NCI-H1092 (cell line): ENCODE measurements at regions not wholly inside any gene's neighbourhood (a gene's known extent, or its start where the extent isn't known, plus 50 kb on each side); places are given as distances from the start of the nearest gene placed in this dataset.

Experiments used
- DNase-seq: peaks from one replicate; lab custom pipeline; 2025; lab: John Stamatoyannopoulos, UW

- DNase-seq = no peak
Measured at GRCh38 chr3:182683858-182684257, 109.4 kb upstream of the ATP11B start.

DNA sequence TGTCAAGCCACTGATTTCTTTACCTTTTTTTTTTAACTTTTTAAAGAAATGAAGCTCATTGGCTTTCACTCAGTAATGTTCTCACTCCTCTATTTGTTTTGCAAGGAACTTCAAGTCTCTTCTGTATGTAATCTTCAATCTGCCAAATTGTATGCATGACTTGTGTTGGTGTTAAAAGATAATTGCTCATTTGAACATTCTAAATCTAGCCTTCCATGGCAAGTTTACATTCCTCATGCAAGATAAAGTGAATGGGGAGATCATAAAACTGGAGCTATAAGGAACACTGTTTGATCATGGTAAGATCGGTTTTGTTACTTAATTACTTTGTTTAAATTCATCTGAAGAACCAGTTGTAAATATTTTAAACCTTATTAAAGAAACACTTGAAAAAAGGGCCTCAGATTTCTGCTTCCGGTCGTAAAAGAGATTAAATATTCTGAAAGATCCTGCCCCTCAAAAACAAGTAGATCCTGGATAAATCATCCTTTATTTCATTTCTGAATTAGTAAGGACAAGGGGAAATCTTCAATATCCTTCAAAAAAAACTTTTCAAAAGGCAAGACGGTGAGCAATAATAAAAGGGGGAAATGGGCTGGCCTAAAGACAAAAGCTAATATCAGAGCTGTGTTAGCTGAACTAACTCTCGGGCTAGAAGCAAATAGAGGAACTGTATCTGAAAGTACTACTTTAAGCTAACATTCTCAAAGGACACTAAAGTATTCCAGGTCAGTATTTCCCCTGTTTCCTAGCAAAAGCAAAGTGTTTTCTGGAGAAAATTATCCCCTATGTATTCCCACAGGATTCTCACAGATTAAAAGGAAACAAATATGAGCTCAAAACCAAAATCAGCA, 107.0 kb upstream of the ATP11B start:
- no peak for DNase-seq

DNA sequence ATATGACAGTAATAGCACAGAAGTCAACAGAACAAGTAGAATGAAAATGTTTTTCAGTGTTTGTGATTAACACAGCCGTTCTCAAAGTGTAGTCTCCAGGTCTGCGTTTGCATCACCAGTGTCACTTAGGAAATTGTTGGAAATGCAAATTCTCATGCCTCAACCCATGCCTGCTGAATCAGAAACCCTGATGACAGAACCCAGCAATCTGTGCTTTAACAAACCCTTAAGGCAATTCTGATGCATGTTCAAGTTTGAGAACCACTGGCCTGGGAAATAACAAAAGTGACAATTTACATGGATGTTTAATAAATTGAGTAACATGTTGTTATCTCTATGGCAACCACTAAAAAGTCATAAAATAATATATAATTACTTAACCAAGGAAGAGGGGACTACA, 103.1 kb upstream of the ATP11B start:
- no peak for DNase-seq

DNA sequence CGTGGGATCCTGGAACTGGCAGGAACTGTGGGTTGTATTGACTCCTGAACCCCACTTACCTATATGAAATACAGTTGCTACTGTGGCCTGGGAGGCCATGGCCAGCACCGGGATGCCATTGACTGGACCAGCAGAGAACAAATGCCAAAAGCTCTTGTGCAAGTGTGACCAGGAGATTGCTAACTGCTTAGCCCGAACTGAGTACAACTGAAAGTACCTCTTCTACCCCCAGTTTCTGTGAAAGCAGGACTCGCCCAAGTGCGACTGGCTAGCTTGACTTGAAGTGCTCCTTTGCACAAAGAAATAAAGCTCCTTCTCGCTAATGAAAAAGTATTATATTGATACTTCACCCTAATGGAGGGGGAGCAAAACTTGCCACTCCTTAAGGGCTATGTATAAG, 101.3 kb upstream of the ATP11B start:
- DNase-seq = no peak

GRCh38 chr3:182692695-182693094, 100.6 kb upstream of the ATP11B start:
- DNase-seq = no peak

DNA sequence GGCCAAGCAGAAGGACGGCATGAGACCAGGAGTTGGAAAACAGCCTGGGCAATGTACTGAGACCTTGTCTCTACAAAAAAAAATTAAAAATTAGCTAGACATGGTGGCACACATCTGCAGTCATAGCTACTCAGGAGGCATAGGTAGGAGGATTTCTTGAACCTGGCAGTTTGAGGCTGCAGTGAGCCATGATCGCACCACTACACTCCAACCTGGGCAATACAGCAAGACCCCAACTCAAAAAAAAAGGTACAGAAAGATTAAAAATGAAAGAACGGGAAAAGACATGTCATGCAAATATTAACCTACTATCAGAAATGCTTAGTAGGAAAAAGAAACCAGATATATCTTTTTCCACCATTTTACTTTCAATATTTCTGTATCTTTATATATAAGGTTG, 99.6 kb upstream of the ATP11B start:
- no peak for DNase-seq

GRCh38 chr3:182696916-182697315, 96.4 kb upstream of the ATP11B start:
- no peak for DNase-seq

- DNase-seq = no peak
Measured at GRCh38 chr3:182697345-182697919, 95.9 kb upstream of the ATP11B start.

DNA sequence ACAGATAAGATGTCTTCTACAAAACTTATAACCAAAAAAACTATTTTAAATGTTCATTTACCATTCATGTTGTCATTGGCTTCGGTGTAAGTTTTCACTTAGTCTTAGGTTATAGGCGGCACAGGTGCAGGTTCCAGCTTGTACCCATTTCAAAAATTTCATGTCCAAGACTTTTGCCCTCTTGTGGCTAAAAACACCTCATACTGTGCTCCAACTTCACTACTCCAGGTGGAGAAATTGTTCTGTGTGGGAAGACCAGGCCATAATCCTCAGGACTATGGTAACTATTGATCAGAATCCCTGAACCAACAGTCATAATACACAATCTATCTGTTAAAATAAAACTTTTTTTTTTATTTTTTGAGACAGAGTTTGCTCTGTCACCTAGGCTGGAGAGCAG, 95.2 kb upstream of the ATP11B start:
- no peak for DNase-seq

DNA sequence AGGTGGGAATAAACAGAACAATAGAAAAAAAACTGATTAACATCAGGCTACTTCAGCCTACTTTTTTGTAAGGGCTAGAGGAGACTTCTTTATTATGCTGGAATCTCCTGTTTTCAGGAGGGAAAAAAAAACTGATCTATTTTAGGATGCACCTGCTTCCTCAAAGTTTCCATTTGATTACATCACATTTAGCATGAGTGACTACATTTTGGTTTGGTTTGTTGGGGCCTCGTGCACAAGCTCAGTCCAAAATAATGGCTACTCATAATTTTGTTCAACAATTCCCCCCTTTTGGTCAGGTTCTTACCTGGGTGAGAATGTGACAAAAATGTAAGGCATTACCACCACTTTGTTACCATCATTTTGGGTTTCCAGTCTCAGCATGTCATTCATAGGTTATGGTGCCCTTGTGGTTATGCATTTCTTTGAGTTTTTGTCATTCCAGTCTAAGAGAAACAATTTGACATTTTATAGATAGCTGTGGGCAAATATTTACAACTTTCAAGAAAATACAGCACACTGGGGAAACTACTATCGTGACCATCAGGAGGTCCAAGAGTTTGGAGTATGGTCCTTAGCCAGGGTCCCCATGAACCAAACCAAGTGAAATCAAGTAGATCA, 93.6 kb upstream of the ATP11B start:
- no peak for DNase-seq

DNA sequence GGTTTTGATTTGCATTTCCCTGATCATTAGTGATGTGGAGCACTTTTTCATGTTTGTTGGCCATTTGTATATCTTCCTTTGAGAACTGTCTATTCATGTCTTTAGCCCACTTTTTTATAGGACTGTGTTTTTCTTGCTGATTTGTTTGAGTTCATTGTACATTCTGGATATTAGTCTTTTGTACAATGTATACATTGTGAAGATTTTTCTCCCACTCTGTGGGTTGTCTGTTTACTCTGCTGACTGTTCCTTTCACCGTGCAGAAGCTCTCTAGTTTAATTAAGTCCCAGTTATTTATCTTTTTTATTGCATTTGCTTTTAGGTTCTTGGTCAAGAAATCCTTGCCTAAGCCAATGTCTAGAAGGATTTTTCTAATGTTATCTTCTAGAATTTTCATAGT, 91.1 kb upstream of the ATP11B start:
- no peak for DNase-seq

- DNase-seq = no peak
Measured at GRCh38 chr3:182703233-182703632, 90.1 kb upstream of the ATP11B start.

- DNase-seq = no peak
Measured at GRCh38 chr3:182704926-182705325, 88.4 kb upstream of the ATP11B start.

DNA sequence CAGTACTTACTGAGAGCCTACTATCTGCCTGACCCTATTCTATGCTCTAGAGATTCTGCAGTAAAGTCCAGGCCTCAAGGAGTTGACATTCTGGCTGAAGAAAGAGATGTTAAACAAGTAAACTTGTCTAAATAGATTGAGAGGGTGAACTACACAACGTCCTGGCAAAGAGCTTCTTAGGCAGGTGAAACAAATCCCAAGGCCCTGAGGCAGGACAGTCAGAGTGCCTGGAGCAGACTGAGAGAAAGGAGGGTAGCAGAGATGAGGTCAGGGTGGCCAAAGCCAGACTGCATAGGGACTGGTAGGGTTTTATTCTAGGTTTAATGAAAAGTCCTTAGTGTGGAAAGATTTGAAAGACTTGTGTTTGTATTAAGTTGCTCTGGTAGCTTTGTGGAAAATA, 84.5 kb upstream of the ATP11B start:
- DNase-seq = no peak

DNA sequence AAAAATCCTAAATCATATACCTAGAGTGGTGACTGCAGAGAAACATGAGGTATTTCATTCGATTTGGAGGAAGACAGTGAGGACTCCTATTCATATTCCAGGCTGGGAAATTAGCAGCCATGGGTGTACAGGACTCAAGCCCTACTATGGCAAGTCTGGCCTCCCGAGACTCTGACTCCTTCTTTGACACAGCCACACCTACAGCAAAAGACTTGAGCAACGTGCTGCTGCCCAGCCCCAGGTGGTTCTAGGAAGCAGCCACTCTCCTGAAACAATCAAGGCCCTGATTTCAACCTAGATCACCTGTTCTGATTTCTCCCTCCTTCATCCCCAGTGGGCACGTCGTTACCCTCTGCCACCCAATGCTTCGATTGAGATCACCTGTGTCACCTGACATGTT, 84.0 kb upstream of the ATP11B start:
- no peak for DNase-seq

DNA sequence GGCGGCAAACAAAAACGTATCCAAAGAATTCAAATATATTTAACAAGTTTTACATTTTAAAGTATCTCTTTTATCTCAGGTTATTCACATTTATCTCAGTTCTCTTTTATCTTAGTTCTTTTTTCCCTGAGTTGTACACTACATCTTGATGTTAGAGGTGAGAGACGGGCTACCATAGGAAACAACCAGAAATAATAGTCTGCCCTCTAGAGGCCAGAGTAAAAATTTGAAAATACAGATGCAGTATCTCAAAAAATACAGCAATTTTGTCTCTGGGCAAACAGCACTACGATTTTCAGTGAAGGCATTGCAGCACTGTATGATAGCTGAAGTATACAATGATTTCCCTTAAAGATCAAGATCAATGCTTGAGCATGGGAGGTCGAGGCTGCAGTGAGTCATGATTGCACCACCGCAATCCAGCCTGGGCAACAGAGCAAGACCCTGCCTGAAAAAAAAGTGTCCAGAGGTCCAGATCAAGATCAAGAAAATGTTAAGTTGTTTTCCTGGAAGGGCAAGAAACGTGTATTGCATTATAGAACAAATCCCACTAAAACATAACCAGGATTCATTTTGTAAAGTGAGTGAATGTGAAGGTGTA, 82.6 kb upstream of the ATP11B start:
- DNase-seq = no peak

GRCh38 chr3:182711261-182711683, 82.0 kb upstream of the ATP11B start:
- no peak for DNase-seq

- no peak for DNase-seq
Measured at GRCh38 chr3:182711853-182712252, 81.5 kb upstream of the ATP11B start.

DNA sequence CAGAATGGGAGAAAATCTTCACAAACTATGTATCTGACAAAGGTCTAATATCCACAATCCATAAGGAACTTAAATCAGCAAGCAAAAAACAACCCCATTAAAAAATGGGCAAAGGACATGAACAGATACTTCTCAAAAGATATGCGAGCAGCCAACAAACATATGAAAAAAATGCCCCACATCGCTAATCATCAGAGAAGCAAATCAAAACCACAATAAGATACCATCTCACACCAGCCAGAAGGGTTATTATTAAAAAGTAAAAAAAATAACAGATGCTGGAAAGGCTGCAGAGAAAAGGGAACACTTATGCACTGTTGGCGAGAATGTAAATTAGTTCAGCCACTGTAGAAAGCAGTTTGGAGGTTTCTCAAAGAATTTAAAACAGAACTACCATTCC, 80.2 kb upstream of the ATP11B start:
- DNase-seq = no peak

GRCh38 chr3:182713743-182714517, 79.4 kb upstream of the ATP11B start:
- no peak for DNase-seq

DNA sequence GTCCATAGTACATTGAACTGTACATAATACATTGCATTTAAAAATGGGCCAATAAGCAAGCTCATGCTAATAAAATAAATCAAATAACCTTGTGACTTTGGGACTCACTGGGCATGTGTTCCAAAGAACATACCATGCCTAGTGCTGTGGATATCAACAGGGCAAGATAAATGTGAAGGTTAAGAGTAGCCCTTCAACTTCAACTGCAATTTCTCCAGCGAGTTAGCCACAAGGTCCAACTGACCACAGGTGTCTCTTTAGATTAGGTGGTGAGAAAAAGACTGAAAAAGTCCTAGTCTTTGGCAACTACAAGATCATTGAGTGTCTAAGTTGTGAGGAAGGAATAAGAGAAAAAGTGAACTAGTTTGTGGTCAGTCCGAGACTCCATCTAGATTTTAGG, 78.3 kb upstream of the ATP11B start:
- no peak for DNase-seq

DNA sequence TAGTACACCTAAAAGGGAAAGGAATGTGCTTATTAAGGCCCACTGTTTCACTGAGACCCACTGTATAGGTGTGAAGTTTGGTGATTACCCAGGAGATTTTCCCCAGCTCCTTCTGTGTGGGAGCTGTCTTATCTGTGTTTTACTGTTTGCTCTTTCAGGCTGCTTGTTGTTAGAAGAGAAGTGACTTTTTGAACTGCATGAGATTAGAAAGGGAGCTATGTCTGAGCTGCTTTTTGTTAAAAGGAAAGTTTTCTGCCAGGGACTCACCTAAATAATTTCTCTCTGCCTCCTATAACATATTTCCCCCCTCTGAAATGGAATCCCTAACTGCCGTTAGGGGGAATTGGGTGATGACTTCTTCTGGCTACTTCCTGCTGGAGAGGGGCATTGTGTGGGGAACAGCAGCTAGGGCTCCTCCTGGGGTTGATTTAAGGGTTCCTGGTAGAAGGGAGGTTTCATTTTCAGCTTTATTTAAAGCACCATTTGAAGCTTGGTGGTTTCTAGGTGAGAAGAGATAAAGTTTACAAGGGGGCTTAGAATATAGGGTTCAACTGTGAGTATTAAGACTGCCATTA, 77.1 kb upstream of the ATP11B start:
- DNase-seq = no peak
